Stimulated activated CD4-positive, alpha-beta T cell treated with anti-CD3 and anti-CD28 coated beads, TNF-alpha, amount 100 ng/mL, for 48 hours (primary cell): ENCODE measurements at regions not wholly inside any gene's neighbourhood (a gene's known extent, or its start where the extent isn't known, plus 50 kb on each side); places are given as distances from the start of the nearest gene placed in this dataset.

Experiments used
- DNase-seq, 3 donors: peaks; one replicate each; pipeline ENCODE4 v3.0.0-alpha.2; 2020; ENCODE audit warnings: low read depth in 3 of 3

GRCh38 chr11:88404932-88405710 lies 67.6 kb upstream of the CTSC start:
- no peak for DNase-seq

GRCh38 chr11:88404391-88404790 lies 66.9 kb upstream of the CTSC start:
- no peak for DNase-seq

GRCh38 chr11:88402784-88403183 lies 65.2 kb upstream of the CTSC start:
- no peak for DNase-seq

GRCh38 chr11:88402192-88402715 lies 64.7 kb upstream of the CTSC start:
- no peak for DNase-seq

- DNase-seq: no peak
These were observed 61.4 kb upstream of the CTSC start for GRCh38 chr11:88398791-88399570.

- no peak for DNase-seq
These were observed 60.8 kb upstream of the CTSC start for GRCh38 chr11:88398372-88398771.

- no peak for DNase-seq
These were observed 52.7 kb upstream of the CTSC start for GRCh38 chr11:88390254-88390653.

GRCh38 chr11:88387957-88388356 lies 50.4 kb upstream of the CTSC start:
- no peak for DNase-seq
